NCI-H446 treated with DMSO at 0.1 percent for 48 hours (cell line): ENCODE measurements at regions not wholly inside any gene's neighbourhood (a gene's known extent, or its start where the extent isn't known, plus 50 kb on each side); places are given as distances from the start of the nearest gene placed in this dataset.
A peak's percentile ranks its signal among the peaks of the same experiment; 100 is the strongest.

ENCODE experiments used
- DNase-seq: peaks from one replicate; lab custom pipeline; 2025; lab: John Stamatoyannopoulos, UW

DNA sequence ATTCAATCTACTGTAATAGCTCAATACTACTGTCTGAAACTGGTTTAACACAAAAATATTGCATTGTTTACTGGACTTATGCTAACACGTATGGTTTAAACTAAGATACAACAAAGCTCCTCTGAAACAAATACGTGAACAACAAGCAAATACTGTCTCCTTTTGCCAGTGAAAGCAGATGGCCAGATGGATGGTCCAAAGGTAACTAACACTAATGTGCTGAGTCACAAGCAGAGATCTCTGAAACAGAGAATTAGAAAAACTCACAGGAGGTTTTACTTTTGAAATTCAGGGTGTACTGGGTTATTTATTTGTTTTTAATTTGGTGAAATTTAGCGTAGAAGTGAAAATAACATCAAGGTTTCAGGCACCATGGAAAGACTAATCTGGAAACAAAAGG is 124.3 kb upstream of the SOX4 start:
- DNase-seq: peak; percentile 48

DNA sequence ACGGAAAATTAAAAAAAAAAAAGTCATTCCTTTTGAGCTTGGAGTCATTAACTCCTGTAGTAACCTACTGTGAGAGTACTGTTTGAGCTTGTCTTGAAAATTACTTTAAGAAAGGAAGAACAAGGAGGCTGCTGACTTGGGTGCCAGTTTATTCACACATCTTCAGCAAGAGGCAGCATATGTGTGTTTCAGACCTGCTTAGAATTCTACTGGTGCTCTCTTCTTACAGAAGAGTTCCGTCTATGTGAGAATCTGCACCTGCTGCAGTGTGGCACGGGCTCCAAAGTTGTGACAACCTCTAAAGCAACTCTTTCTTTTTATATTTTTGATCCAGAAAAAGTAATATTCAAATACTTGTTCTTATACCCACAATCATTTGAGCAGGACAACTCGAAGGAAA is 117.4 kb upstream of the SOX4 start:
- DNase-seq: no peak

DNA sequence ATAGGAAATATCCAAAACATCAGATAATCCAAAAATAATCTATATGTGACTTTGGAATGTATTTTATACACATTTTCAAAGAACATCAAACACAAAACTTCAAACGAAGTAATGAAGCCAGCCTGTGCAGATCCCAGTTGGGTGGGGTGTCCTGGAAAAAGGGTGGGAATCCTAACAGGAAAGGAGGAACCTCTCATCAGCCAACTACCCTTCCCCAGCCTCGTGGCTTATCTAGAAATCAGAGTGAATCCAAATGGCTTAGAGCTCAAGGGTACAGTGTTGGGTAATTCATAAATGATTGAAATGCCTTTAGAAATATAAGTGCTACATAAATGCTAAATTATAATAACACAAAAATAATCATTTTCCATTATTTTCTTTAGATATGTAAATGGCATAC is 115.1 kb upstream of the SOX4 start:
- DNase-seq: no peak

DNA sequence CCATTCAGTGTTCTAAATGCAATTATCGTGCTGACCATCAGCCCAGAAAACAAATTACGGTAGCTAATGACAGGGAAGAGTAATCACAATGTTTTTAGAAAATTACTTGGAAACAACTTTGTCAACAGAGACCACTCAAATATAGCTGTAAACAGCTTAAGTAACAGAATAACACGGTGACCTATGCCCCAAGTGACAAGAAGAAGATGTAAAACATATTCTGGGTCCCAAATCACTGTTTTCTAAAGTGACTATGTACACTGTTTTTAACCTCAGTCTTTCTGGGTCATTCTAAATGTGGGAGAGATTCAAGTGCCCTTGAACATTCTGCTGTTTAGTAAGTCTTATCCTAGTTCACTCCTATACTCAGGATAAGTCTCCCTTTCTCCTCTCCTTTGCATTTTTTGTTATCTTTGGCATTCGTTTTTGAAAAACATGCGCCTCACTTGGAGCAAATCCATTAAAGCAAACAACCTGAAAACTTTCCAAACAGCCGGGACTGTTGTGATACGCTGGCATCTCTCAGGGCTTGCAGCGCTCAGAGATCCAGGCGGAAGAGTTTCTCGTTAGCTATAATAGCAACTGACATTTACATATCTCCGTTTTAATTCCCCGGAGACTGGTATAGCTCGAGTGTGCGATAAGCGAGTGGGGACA is 114.5 kb upstream of the SOX4 start:
- peak; percentile 55 for DNase-seq

DNA sequence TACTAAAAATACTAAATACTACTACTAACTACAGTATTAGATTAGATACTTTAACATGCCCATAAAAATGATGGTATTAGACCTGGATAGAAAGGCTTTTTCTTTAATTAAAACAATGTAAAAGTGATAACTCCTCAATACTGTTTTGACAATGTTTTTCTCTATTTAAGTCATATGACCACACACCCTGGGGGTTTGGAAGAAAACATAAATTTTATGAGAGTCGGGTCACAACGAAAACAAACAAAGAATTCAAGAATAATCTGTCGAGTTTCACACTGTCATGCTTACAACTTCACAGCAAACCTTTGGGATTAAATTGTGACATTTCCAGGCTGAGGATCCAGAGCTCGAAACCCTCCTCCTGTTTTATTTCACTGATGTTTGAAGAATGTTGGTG is 107.4 kb upstream of the SOX4 start:
- DNase-seq: no peak

DNA sequence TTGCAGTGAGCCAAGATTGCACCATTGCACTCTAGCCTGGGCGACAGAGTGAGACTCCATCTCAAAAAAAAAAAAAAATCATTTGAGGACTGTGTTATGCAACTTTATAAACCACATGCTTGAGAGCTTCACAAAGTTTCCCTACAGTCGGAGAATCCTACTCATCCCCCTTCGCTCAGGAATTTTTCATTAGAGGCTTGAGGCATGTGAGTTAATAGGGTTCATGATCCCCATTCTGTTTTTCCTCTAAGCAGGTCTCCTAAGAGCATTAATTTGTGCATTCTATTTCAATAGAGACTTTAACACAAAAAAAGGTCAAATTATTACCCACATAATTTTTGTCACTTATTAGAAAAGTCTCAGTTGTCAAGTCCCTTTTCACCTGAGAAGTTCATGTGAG is 103.7 kb upstream of the SOX4 start:
- DNase-seq: no peak

DNA sequence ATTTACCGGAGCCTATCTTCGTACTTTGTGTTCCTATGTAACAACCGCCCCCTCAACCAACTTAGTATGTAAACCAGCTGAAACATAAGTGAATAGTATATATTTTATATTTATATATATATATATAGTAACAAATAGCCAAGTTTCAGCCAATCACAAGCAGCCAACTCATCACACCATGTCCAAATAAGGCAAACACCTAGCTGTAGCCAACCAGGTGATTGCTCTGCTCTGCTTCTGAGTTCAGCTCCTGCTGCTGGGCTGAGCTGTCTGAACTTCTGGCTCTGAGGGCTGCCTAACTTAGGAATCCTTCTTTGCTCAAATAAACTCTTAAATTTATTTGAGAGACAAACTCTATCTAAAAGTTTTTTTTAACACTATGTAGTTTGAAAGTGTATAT is 101.6 kb upstream of the SOX4 start:
- no peak for DNase-seq

DNA sequence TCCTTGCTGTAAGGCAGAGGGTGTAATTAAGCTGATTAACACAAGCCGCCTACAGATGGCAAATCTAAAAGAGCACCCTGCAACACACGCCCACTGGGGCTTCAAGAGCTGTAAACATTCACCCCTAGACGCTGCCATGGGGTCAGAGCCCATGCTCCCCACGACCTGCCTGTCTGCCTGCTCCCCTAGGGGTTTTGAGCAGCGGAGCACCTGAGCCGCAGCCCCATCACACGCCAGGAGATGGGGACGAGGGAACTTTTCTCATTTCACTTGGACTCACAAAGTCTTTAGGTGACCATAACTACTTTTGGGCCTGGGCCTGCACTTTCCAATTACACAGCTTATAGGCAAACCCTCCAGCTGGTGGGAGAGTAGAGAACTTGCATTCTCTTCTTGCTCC is 99.0 kb upstream of the SOX4 start:
- DNase-seq: no peak

DNA sequence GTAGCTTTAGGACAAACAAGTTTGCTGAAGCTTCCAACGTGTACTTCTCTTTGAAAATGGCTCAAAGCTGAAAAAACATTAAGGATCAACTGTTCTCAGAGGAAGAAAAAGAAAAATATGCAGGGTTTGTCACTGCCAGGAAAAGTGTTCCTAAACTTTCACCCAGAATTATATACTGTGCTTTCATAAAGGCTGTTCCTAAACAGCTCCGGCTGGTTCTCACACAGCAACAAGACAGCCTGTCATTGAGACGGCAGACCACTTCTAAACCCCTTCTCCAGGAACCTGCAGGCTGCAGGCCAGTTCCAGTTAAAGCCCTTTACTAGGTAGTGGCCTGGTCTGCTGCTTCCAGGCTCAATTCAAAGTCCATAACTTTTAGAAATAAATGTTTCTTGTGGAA is 97.4 kb upstream of the SOX4 start:
- no peak for DNase-seq

DNA sequence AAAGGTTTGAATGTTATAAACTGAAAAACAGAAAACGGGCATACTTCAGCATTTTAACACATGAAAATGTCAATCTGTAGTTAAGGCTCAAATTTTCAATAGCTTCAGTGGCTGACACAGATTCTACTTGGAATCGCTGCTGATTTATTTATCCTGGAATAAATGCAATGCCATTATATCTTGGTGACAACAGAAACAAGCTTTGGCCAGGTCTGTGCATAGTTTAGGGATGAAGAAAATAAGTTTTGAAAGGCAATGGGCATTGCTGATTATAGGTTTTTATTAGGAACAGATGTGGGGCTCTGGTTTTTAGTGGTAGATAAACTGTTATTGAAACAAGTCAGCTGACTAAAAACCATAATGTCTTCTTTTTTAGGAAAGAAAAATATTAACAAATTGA is 96.8 kb upstream of the SOX4 start:
- DNase-seq: no peak

DNA sequence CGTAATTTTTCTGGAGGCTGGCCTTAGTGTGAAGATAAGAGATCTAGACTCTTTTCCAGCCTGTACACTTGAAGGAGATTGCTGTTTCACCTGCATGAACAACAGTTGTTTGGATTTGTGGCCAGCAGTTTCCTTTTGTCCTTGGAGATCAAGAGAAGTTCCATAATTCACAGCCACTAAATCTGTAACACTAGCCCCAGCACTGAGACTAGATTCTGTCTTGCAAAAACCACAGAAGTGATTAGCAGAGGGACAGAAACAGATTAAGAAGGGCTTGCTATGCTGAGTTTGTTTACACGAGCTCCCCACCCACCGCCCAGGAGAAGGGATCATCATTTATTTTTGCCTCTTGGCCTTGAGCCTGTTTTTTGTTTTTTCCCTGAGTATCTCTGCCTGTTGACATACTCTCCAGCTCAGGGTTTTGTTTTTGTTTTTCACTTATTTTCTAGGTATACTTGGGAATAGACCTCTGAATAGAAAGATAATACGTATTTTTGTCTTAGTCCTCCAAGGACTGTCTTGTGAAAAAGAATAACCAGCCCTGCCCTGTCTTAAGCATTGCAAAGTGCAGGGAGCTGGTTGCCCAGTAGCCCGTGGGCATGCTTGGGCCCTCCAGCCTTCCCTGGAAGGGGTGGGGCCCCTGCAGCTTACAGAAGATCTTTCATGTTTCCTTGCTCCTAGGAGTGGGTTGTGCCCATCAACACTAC is 93.1 kb upstream of the SOX4 start:
- DNase-seq: no peak

DNA sequence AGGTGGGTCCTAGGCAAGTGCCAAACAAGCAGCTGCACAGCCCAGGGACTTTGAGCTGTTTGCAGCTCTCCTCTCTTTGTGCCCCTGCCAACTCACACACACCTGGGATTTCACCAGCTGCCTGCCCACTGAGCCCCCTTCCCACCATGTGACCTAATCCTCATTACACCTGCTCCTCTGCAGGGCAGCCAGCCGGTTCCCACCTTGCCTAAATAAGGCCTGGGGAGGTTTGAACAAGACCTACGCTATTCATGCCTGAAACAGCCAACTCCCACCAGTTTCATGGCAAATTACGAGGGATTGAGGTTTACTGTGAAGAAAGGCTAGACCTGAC is 92.6 kb upstream of the SOX4 start:
- no peak for DNase-seq

DNA sequence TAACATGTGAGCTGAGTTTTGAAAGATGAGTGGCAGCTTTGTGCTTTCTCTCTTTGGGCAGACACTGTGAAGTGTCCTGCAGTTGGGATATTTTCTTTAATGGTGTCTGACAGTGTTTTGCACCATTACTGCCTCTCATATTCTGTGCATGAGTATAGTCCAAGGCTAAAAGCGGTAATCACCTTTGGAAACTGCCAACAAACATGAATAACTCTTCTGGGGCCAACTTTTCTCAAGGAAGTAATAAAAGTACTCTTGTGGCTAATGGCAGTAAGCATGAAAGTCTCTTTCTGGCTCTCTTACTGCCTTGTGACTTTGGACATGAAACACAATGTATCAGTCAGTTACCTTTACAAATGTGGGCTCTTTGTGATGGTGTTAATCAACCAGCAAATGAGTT is 91.7 kb upstream of the SOX4 start:
- no peak for DNase-seq

DNA sequence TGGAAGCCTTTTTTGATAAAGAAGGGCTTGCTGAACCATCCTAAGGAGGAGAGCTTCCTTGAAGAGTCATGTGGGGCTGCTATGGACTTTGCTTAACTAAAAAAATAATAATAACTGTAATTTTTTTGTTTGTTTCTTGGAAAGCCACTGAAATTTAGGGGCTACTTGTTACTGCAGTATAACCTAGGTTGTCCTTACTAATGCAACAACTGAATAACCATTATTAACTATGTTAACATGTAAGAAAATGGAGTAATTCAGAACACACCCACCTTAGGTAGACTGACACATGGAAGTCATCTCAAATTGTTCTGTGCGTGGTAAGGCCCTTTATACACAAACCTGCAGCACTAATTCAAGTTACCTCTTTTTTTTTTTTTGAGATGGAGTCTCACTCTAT is 90.9 kb upstream of the SOX4 start:
- DNase-seq: no peak

DNA sequence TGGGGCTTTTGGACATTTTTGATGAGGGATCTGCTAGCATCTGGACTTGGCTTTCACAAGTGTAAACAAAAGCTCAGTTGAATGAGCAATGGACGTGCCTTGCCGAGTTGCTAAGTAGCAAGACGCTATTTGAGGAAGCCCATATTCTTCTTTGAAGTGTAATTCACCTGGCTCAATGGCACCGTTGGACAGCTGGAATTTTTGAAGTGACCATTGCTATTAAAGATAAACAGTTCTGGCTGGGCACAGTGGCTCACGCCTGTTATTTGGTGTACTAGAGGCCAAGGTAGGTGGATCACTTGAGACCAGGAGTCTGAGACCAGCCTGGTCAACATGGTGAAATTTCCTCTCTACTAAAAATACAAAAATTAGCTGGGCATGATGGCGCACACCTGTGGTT is 88.8 kb upstream of the SOX4 start:
- DNase-seq: no peak

DNA sequence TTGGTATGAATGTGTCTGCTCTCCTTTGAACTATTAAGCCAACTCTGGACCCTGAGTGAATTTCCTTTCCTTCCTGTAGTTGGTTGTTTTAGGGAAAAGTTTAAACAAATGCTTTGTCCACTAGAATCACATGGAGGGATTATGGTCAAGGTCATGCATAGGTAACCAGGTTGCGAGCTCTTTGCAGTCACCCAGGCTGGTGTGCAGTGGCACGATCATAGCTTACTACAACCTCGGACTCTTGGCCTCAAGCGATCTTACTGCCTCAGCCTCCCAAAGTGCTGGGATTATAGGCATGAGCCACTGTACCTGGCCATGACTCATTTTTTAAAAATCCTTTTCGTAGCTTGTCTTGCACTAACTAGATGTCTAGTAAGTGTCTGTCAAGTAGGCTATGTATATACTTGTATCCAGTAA is 88.0 kb upstream of the SOX4 start:
- DNase-seq: no peak

DNA sequence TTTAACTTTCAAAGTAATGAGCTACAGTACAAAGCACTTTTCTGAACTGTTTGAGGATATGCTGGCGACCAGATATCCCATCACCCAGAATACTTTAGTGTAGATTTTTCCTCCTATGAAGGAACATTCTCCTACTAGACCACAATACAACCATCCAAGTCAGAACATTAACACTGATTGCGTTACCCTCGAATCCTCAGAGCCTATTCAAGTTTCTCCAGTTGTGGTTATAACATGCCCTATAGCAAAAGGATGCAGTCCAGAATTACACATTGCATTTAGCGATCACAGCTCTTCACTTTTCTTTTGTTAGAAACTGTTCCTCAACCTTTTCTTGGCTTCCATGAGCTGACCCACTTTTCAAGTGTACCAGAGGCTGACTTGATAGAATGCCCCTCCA is 87.4 kb upstream of the SOX4 start:
- DNase-seq: no peak

DNA sequence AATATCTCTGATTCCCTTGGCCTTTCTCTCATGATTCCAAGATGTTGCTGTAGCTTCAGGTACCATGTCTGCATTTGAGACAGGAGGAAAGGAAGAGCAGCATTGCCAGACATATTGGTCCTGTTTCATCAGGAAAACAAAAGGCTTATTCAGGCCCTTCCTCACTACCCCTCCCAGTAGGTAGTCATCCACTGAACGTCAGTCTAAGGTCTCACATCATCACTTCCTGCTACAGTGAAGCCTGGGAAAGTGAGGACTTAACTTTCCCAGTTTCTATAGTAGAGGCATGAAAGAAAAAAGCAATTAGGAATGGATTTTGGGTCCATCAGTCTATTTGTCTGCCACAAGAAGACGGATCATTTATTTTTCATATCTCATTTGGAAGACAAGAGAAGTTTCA is 85.7 kb upstream of the SOX4 start:
- DNase-seq: no peak

DNA sequence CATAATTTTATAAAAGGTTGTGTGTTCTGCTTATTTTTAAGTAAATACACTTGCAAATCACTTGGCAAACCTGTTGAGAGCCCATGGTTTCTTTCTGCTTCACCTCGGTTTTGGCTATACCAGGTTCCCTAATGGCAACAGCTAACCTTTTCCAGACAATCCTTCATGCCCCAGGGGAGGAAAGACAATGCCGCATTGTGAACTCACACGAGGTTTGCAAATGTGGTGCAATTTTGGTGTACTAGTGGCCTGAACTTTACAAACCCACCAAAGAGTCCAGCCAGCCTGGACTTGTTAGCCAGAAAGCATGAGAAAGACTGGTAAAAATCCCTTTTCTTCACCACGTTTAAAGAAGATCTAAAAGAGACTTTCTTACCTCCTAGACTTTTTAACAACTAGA is 84.8 kb upstream of the SOX4 start:
- no peak for DNase-seq

DNA sequence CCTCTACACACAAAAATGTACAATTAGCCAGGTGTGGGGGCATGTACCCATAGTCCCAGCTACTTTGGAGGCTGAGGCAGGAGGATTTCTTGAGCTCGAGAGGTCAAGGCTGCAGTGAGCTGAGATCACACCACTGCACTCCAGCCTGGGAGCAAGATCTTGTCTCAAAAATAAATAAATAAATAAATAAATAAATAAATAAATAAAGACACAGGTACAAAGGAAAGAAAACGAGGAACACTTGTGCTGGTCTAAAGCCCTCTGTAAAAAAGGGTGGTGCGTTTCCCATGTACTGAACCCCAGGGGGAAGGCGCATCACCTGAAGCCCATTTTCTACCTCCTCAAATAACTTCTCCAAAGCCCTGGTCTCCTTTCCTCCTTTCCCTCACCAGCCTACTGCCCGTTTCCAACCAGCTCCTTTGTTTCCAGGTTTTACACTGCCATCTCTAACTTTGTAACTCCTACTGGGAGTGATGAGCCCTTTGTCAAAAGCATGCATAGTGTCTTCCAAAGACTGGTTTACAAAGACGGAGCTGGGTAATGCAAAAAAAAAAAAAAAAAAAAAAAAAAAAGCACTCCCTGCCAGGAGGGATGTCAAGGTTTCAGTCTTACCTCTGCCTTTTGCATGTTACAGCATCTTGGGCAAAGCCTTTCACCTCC is 81.5 kb upstream of the SOX4 start:
- no peak for DNase-seq

DNA sequence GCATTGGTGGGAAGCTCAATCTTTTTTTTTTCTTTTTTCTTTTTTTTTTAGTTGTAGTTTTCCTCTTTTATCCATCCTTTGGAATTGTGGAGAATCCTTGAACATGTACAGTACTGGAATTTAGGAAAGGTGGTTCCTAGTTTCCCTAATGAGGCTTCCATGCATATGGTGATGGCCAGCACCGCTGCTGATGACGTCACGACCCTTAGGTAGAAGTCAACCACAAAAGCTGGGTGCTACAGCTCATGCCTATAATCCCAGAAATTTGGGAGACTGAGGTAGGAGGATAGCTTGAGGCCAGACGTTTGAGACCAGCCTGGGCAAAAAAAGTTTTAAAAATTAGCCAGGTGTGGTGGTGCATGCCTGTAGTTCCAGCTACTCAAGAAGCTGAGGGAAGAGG is 79.3 kb upstream of the SOX4 start:
- no peak for DNase-seq

DNA sequence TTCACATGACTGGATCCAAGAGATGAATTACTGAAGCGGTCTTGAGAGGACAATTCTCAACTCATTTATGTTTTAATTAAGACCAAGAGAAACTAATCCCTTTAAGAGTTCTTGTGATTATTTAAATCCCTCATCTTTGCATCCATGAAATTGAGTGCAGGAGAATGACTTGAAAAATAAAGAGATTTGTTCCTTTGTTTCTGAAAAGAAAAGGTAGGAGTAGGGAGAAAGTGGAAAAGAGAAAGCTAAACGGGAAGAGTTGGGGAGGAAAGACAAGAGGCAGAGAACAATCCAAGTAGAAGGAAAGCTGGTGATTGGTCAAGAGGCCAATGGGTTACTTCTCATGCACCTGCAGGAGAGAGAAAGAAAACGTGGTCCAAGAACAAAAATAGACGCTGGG is 75.2 kb upstream of the SOX4 start:
- no peak for DNase-seq

DNA sequence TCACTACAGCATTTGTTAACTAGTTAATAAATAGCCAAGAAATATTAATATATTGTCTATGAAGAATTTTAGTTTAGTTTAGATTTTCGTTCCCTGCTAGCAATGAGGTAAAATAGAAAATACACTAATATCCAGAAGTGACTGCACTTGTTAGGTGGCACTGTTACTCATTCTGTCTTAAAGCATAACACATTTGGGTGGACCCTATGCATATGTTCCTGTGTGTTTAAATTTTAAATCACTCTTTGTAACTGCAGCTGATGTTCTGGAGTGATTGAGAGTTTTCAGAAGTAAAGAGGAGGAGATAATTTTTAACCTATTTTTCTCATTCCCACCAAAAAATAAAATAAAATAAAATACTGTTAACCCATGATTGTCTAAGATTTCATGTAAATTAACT is 73.9 kb upstream of the SOX4 start:
- DNase-seq: no peak

DNA sequence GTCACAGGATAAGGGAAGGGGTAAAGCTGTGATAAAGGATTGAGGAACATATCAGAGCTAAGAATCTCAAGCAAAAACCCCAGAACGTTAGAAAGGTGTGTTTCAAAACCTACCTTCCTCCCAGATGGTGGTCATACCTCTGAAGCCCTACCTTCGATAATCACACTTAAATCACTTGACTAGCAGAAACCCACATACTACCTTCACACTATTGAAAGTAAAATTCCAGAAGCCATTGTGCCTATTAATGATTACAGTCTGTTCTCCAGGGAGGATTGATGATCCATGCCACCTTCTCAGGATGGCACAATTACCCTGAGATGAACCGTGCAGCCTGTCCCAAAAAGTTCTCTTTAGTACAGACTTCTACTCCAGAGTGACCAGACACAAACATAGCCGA is 72.3 kb upstream of the SOX4 start:
- DNase-seq: no peak
